Ishikawa (cell line): ENCODE measurements at regions not wholly inside any gene's neighbourhood (a gene's known extent, or its start where the extent isn't known, plus 50 kb on each side); places are given as distances from the start of the nearest gene placed in this dataset.

Experiments used
- CREB1 ChIP-seq: IDR thresholded peaks from 2 replicates; pipeline ENCODE4 v1.6.1; 2012; ENCODE audit warnings: low read depth
- EP300 ChIP-seq: IDR thresholded peaks from 2 replicates; pipeline ENCODE4 v1.6.1; 2012; ENCODE audit warnings: borderline replicate concordance

DNA sequence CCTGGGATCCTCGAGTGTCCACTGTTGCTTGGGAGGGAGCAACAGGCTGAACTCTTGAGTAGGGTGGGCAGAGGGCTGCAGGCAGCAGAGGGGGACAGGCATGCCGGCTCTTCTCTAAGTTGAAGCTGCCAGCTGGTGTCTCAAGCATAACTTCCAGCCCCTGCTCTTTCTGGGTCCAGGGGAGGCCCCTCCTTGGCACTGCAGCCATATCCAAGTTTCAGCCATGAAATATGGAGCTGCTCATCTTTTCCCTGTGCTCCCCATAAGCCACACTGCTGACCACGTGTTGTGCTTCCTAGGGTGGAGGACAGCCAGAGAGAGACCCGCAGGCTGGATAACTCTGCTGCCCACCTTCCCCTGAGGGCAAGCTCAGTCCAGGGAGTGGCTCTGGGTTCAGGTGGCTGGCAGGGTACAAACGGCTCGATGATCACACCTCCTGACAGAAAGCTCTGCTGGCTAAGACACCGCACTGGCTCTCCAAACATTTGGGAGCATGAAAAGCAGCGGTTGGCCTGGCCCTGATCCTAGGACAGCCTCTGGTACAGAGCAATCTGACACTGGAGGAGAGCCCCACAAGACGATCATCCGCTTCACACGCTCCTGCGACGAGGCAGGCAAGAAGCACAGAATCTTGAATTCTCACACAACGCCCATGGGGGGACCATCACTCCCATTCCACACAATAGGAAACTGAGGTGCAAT is 79.6 kb downstream of the PITPNM2 start:
- TF ChIP-seq EP300: no peak
- no peak for TF ChIP-seq CREB1
